ENCODE measurements at regions not wholly inside any gene's neighbourhood (a gene's known extent, or its start where the extent isn't known, plus 50 kb on each side); places are given as distances from the start of the nearest gene placed in this dataset.

GRCh38 chr21:35458405-35458804 lies 409.3 kb upstream of the RUNX1 start:
- no peak overlapping the region for H3K4me3 ChIP-seq (ENCODE audit: low read depth, low read length)
- no peak for TF ChIP-seq CTCF (IDR thresholded peaks at IDR 0.05; ENCODE audit: low read depth, low read length)

GRCh38 chr21:35457097-35457804 lies 408.1 kb upstream of the RUNX1 start:
- TF ChIP-seq CTCF (IDR thresholded peaks at IDR 0.05; ENCODE audit: low read depth, low read length): no peak

DNA sequence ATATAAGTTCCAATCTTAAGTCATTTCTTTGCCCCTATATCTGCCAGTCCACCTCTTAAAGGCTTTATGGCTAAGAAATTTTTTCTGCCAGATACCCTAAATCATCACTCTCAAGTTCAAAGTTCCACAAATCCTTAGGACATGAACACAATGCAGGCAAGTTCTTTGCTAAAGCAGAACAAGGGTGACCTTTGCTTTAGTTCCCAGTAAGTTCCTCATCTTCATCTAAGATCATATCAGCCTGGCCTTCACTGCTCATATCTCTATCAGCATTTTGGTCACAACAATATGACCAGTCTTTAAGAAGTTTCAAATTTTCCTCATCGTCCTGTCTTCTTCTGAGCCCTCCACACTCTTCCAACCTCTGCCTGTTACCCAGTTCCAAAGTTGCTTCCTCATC lies 402.2 kb upstream of the RUNX1 start:
- no peak overlapping the region for H3K4me3 ChIP-seq (ENCODE audit: low read depth, low read length)
- no peak for TF ChIP-seq CTCF (IDR thresholded peaks at IDR 0.05; ENCODE audit: low read depth, low read length)

More at GRCh38 chr21:35457097-35457804, 408.1 kb upstream of the RUNX1 start:
- no peak overlapping the region for H3K4me3 ChIP-seq (ENCODE audit: low read depth, low read length)

DNA sequence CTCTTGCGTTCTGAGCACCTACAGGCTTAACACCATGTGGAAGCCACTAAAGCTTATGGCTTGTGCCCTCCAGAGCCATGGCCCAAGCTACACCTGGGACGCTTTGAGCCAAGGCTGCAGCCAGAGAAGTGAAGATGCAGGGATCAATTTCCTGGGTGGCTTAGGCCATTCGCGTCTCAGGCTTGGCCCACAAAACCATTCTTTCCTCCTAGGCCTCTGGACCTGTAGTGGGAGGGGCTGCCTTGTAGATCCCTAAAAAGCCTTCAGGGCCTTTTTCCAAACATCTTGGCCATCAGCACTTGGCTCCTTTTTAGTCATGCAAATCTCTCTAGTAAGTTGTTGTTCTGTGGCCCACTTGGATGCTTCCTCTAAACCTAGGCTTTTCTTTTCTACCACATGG lies 401.7 kb upstream of the RUNX1 start:
- no peak for TF ChIP-seq CTCF (IDR thresholded peaks at IDR 0.05; ENCODE audit: low read depth, low read length)
- no peak overlapping the region for H3K4me3 ChIP-seq (ENCODE audit: low read depth, low read length)

- no peak overlapping the region for H3K4me3 ChIP-seq (ENCODE audit: low read depth, low read length)
- TF ChIP-seq CTCF (IDR thresholded peaks at IDR 0.05; ENCODE audit: low read depth, low read length): no peak
Observed at GRCh38 chr21:35449846-35450245, 400.7 kb upstream of the RUNX1 start.

GRCh38 chr21:35448876-35449599 lies 399.9 kb upstream of the RUNX1 start:
- no peak overlapping the region for H3K4me3 ChIP-seq (ENCODE audit: low read depth, low read length)
- no peak for TF ChIP-seq CTCF (IDR thresholded peaks at IDR 0.05; ENCODE audit: low read depth, low read length)

DNA sequence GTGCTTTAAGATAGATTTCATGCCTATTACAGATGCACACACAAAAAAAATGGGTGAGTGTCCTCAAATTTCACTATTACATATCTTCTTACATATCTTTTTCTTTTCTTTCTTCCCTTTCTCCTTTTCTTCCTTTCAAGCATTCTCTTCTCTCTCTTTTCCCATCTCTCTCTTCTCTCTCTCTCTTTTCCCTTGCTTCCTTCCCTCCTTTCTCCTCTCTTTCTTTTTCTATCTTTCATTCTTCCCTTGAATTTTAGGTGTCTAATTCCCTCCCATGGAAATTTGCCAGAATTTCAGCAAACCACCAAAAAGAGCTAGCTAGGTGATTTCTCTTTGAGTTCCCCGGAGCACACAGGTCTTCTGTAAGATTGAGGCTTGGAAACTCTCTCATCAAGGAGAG lies 395.3 kb upstream of the RUNX1 start:
- no peak overlapping the region for H3K4me3 ChIP-seq (ENCODE audit: low read depth, low read length)
- TF ChIP-seq CTCF (IDR thresholded peaks at IDR 0.05; ENCODE audit: low read depth, low read length): no peak
